Amniotic stem cell (primary cell): ENCODE measurements at regions not wholly inside any gene's neighbourhood (a gene's known extent, or its start where the extent isn't known, plus 50 kb on each side); places are given as distances from the start of the nearest gene placed in this dataset.
A peak's percentile ranks its signal among the peaks of the same experiment; 100 is the strongest.
"Not testable (repeated sequence)": the region's sequence is repeated elsewhere in the genome, so short reads cannot be mapped to it uniquely, and the experiment has no call there.

Experiments used
- DNase-seq: peaks from one replicate; lab custom pipeline; 2025; lab: John Stamatoyannopoulos, UW

DNA sequence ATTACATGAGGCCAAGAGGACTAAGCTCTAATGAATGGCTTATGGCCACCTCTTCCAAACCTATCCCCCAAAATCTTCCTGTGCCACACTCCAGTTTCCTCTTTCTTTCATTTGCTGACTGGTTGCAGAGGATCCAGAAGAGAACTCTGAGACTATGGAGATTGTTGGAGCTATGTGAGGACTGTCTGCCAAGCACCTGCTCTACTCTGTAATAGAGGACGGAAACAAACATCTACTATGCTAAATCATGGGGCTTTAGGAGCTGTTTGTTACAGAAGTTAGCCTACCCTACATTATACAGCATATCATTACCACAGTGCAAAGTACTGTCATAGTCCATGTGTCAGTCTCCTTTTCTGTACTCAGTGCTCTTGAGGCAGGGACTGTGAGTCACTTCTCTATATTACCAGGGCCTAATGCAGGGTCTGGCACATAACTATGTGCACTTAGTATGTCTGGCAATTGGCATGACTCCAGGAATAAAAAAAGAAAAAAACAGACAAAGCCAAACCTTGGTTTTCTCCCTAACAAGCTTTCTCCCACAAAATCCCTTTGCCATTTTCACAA is 95.1 kb downstream of the RPAP3 start:
- DNase-seq: no peak

DNA sequence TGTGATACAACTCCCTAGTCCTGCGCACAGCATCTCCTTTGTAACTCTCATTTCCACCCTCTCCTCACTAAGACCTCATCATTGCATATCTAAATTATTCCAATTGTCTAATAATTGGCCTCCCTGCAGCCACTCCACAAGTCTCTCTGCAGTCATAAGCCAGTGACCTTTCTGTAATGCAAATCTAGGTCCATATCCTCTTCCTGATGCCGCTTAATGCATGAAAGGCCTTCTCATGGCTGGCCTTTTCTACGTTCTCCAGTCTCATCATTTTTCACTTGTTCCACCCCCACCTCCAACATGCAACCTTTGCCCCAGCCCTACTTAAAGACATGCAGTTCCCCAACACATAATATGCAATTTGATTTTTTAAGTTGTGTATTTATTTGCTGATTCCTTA is 96.0 kb downstream of the RPAP3 start:
- no peak for DNase-seq

DNA sequence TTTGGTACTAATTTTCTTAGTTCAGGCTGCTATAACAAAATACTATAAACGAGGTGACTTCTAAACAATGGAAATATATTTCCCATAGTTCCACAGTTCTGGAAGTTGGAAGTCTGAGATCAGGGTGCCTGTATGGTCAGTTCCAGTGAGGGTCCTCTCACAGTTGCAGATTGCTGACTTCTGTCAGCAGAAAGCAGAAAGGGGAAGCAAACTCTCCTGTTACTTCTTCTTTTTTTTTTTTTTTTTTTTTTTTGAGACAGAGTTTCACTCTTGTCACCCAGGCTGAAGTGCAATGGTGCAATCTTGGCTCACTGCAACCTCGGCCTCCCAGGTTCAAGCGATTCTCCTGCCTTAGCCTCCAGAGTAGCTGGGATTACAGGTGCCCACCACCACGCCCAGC is 97.2 kb downstream of the RPAP3 start:
- not testable (repeated sequence) for DNase-seq

- no peak for DNase-seq
Measured at GRCh38 chr12:47604221-47604873, 101.5 kb downstream of the RPAP3 start.

DNA sequence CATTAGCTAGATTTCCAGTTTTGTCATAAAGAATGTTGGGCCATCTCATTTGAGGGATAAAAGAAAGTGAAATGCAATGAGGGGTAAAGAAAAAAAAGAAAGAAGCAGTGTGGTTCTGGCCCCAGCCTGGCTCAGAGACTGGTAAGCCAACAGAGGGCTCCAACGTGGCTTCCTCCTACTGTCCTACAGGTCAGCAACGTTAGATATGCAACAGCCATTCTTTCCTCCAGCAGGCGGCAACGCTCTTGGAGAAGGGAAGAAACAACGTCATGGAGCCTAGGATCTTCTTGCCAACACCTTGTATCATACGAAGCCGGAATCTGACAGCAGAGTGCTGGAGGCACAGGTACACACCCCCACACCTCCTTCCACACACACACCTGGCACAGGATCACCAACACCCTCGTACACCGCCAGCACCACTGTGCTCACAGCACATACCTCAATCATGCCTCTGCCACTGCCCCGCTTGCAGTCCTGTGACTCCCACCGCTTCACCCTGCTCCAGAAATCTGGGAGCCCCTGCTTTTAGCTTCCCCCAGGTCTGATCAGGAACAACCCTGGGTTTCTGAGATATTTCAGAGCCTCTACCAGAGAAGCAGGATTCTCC is 102.8 kb downstream of the RPAP3 start:
- no peak for DNase-seq

DNA sequence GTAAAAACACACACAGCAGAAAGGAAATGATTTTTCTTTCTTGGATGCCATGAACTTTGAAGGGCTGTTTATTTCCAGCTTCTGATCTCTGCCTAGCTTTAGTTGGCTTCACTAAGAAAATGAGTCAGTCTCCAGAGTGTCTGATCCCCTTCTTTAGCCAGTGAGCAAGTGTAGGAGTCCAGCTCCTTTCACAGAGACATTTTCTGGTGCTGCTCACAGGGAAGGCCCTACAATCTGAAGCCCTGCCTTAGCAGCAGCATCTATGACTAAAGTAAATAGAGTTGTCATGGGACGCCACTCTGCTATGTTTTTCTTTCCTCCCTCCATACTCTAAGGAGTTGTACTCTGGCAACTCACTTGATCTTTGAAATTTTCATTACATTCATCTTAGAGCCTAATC is 103.5 kb downstream of the RPAP3 start:
- DNase-seq: peak; percentile 42

DNA sequence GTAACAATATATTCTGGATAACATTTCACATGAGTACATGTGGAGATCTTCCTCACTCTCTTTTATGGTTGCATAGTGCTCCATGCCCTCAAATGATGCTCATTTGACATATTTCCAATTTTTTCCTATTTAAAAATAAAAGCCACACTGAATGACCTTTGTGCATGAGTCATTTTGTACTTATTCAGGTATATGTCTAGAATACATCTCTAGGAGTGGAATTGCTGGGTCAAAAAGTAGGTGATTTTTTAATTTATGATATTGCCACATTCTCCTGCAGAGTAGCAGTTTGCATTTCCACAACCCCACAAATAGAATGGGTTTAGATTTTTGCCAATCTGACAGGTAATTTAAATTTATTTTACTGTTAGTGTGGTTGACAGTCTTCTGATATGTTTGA is 104.8 kb downstream of the RPAP3 start:
- DNase-seq: no peak

- no peak for DNase-seq
Measured at GRCh38 chr12:47591795-47592194, 114.0 kb downstream of the RPAP3 start.

DNA sequence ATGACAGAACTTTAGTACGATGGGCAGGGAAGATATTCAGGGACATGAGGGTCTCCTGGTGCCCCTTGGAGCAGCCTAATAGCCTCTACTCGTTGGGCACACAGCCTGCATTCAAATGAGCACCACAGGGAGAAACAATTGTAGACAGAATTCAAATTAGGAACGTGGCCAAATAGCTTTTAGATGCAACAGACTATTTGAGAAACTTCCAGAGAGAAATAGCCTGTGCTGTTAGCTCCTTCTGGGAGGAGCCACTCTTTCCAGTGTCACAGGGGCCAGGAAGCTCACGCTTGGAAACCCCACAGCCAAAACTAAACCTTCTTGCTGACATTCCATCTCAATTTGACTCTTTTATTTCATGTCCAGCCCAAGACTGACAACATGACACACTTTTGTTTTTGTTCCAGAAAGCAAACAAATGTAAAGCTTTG is 114.5 kb downstream of the RPAP3 start:
- no peak for DNase-seq

GRCh38 chr12:47590771-47591360 is 115.0 kb downstream of the RPAP3 start:
- DNase-seq: no peak

DNA sequence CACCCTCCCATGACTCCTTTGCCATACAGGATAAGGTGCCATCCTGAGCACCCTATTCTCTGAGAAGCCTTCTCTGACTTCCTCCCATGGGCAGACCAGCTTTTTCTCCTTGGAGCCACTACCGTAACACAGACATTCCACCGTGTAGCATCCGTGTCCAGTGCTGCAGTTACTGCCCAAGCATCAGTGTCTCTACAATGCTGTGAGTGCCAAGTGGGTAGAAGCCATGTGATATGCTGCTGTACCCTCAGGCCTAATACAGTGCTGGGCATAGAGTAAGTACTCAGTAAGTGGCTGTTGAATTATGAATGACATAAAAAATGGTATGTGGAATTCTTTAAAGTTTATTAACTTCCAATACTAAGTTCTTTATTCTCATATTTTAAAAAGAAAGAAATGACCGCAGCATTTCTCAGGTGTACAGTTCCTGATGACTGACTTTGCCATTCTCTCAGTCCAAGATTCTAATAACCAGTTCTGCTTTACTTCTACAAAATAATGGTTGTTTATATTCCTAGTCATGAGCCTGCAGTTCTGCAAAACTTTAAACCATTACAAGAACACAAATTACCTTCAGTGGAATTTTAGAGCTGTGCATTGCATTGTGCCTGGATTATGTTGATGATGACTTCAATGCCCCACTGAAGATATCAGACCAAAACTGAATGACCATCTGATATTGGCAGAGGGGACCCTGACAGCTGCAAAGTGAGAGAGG is 118.7 kb downstream of the RPAP3 start:
- no peak for DNase-seq

DNA sequence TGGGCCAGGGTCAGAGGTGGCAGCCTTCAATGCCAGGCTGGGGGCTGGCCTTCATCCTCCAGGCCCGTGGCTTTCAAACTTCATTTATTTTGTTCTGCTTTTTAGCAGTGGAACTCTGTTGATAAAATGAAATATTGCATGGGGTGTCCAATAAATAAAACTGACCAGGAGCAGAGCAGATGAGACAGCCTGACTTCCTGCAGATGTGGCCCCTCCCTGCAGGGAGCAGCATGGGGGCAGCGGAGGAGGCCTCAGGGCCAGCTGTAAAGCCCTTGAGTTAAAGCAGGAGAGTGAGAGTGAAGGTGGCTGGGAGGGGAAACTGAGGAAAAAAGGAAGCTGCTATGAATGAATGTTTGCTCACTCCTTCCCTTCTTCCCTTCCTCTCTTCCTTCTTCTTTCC is 120.3 kb downstream of the RPAP3 start:
- no peak for DNase-seq

DNA sequence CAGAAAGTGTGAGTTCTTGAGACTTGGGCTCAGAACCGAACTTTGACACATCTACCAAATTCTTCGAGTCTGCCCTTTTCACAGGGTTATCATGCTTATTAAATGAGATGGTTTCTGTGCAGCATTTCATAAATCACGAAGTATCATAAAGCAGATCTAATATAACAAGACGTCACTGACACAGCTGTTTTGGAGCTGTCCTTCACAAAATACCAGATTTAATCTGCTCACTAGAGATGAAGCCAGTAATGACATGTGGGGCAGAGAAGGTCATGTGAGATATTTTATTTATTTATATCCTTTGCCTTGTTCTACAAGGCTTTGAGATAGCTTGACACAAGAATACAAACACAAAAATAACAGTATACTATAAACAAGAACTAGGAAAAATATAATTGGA is 127.0 kb downstream of the RPAP3 start:
- no peak for DNase-seq

DNA sequence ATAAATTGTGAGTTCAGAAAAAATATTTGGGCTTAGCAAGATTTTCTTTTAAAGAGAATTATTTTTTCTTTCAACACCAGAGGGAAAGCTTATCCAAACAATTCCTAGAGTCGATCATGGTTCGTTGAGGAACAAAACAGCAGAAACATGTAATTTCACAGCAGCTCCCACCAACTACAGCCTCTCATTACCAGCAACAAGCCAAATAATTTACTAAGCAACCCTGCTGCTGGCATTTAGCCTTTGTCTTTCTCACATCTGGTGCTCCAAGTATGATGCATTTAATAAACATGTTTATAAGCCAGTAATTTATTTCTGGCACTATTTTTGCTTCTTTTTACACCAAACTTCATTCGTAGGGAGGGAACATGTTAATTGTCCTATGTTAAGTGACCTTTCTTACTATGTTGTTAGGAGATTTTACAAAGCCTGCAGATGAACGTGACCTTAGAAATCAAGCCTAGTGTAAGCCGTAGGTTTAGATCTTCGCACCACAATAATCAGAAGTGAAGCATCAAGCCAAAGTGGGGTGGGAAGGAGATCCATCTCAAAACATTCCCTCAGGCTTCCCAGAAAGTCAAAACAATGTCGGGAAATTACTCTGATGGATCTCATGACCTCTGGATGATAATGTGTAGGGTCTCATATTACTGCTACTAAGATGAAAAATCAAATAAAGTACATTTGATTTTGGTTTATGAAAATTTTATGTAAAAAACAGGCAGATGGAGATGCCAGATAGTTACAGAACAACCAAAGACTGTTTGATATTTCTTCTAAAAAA is 128.4 kb downstream of the RPAP3 start:
- DNase-seq: no peak

- DNase-seq: no peak
Measured at GRCh38 chr12:47576289-47576945, 129.4 kb downstream of the RPAP3 start.

- DNase-seq: no peak
Measured at GRCh38 chr12:47574252-47575021, 131.4 kb downstream of the RPAP3 start.

- DNase-seq: no peak
Measured at GRCh38 chr12:47573146-47573659, 132.6 kb downstream of the RPAP3 start.

DNA sequence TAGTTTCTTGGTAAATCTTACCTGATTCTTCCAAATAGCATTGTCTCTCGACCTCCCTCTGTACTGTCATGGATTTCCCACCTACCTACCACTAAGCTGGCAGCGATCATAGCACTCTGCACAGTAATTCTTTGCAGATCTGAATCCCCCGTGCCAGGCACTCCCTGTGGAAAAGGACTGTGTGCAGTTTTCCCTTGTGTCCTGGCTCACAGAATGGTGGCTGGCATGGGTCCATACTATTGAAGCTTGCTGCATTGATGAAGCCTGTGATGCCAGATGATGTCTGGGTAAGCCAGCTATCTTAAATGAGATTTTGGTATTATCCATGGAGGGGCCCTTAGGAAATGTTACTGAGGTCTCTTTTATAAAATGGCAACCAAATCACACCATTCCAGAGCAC is 135.7 kb downstream of the RPAP3 start:
- DNase-seq: no peak

DNA sequence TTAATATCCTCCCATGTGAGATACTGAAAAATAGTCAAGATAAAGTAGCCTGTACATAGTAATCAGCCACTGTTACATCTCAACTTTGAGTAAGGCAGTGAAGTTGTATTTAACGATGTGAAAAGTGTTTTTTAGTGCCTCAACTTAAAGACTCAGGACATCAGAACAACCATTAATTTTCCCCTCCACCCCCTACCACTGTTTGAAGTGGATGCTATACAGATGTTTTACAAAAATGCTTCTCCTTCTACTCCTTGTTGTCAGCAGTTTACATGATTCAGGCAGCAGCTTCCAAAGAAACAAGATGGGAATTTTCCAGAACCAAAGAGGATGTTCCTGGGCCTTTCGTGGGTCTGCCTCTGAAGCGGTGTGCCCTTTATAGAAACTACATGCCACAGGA is 143.6 kb downstream of the RPAP3 start:
- DNase-seq: no peak

- DNase-seq: no peak
Measured at GRCh38 chr12:47561746-47562145, 144.1 kb downstream of the RPAP3 start.
